GM21447 (cell line): ENCODE measurements at regions not wholly inside any gene's neighbourhood (a gene's known extent, or its start where the extent isn't known, plus 50 kb on each side); places are given as distances from the start of the nearest gene placed in this dataset.
"Not testable (repeated sequence)": the region's sequence is repeated elsewhere in the genome, so short reads cannot be mapped to it uniquely, and the experiment has no call there.

Experiments
- ATAC-seq: cut with Tn5 transposase; IDR thresholded peaks from one replicate; pipeline ENCODE4 v1.9.1; 2021; ENCODE audit not compliant: unreplicated experiment

GRCh38 chr5:85375525-85375924 lies 990.8 kb upstream of the EDIL3 start:
- no peak for ATAC-seq

GRCh38 chr5:85388770-85389169 lies 1004.1 kb upstream of the EDIL3 start:
- ATAC-seq: no peak

- ATAC-seq: not testable (repeated sequence)
Observed at GRCh38 chr5:85392309-85392708, 1007.6 kb upstream of the EDIL3 start.

- ATAC-seq: no peak
Observed at GRCh38 chr5:85395526-85395925, 1010.8 kb upstream of the EDIL3 start.

GRCh38 chr5:85397451-85397850 lies 1012.8 kb upstream of the EDIL3 start:
- ATAC-seq: no peak

- ATAC-seq: no peak
Observed at GRCh38 chr5:85428426-85428934, 1043.8 kb upstream of the EDIL3 start.

- ATAC-seq: not testable (repeated sequence)
Observed at GRCh38 chr5:85431726-85432125, 1047.0 kb upstream of the EDIL3 start.

GRCh38 chr5:85441156-85441555 lies 1056.5 kb upstream of the EDIL3 start:
- ATAC-seq: no peak

- ATAC-seq: no peak
Observed at GRCh38 chr5:85441853-85442252, 1057.2 kb upstream of the EDIL3 start.

GRCh38 chr5:85452322-85453025 lies 1067.8 kb upstream of the EDIL3 start:
- no peak for ATAC-seq

- ATAC-seq: no peak
Observed at GRCh38 chr5:85453026-85453349, 1068.3 kb upstream of the EDIL3 start.

- no peak for ATAC-seq
Observed at GRCh38 chr5:85458319-85458718, 1073.6 kb upstream of the EDIL3 start.

- no peak for ATAC-seq
Observed at GRCh38 chr5:85462957-85463356, 1078.3 kb upstream of the EDIL3 start.

- no peak for ATAC-seq
Observed at GRCh38 chr5:85466423-85466822, 1081.7 kb upstream of the EDIL3 start.

GRCh38 chr5:85472749-85473148 lies 1088.1 kb upstream of the EDIL3 start:
- ATAC-seq: no peak

GRCh38 chr5:85475151-85475550 lies 1090.5 kb upstream of the EDIL3 start:
- not testable (repeated sequence) for ATAC-seq

GRCh38 chr5:85476617-85477016 lies 1091.9 kb upstream of the EDIL3 start:
- no peak for ATAC-seq

- ATAC-seq: no peak
Observed at GRCh38 chr5:85479849-85480248, 1095.2 kb upstream of the EDIL3 start.

GRCh38 chr5:85484982-85485574 lies 1100.4 kb upstream of the EDIL3 start:
- no peak for ATAC-seq

GRCh38 chr5:85488295-85488694 lies 1103.6 kb upstream of the EDIL3 start:
- ATAC-seq: no peak

GRCh38 chr5:85500869-85501268 lies 1116.2 kb upstream of the EDIL3 start:
- no peak for ATAC-seq

GRCh38 chr5:85512896-85513295 lies 1104.8 kb upstream of the COX7C start:
- no peak for ATAC-seq

- no peak for ATAC-seq
Observed at GRCh38 chr5:85515588-85515987, 1102.2 kb upstream of the COX7C start.
